H9 (cell line): ENCODE measurements at regions not wholly inside any gene's neighbourhood (a gene's known extent, or its start where the extent isn't known, plus 50 kb on each side); places are given as distances from the start of the nearest gene placed in this dataset.

Source experiments
- DNase-seq: peaks from one replicate; pipeline ENCODE4 v3.0.0-alpha.2; 2017
- H2AFZ ChIP-seq: one replicate; pipeline ENCODE4 v1.6.1; 2013; ENCODE audit warnings: mild to moderate bottlenecking, low read length, control low read depth, moderate library complexity
- H2AK5ac ChIP-seq: 2 replicates; pipeline ENCODE4 v1.6.1; 2013; ENCODE audit warnings: low read length, control low read depth, mixed read lengths; ENCODE audit not compliant: insufficient read length
- H2BK120ac ChIP-seq: one replicate; pipeline ENCODE4 v1.6.1; 2013; ENCODE audit warnings: low read depth, mild to moderate bottlenecking, low read length, control low read depth, inconsistent platforms; ENCODE audit not compliant: poor library complexity, severe bottlenecking
- H2BK12ac ChIP-seq: 2 replicates; pipeline ENCODE4 v1.6.1; 2013; ENCODE audit warnings: low read length, control low read depth, mixed read lengths, low read depth; ENCODE audit not compliant: insufficient read length
- H2BK15ac ChIP-seq: 2 replicates; pipeline ENCODE4 v1.6.1; 2013; ENCODE audit warnings: low read depth, low read length, control low read depth
- H2BK20ac ChIP-seq: one replicate; pipeline ENCODE4 v1.6.1; 2013; ENCODE audit warnings: low read depth, mild to moderate bottlenecking, low read length, control low read depth, inconsistent platforms; ENCODE audit not compliant: poor library complexity, severe bottlenecking
- H2BK5ac ChIP-seq: 2 replicates; pipeline ENCODE4 v1.6.1; 2013; ENCODE audit warnings: low read length, control low read depth, mixed read lengths; ENCODE audit not compliant: insufficient read length
- H3K14ac ChIP-seq: 2 replicates; pipeline ENCODE4 v1.6.1; 2013; ENCODE audit warnings: low read length, control low read depth; ENCODE audit not compliant: insufficient read depth
- H3K18ac ChIP-seq: 2 replicates; pipeline ENCODE4 v1.6.1; 2013; ENCODE audit warnings: low read depth, mild to moderate bottlenecking, mixed read lengths, low read length, control low read depth; ENCODE audit not compliant: insufficient read length
- H3K23ac ChIP-seq: 2 replicates; pipeline ENCODE4 v1.6.1; 2013; ENCODE audit warnings: low read length, control low read depth, mixed read lengths, low read depth; ENCODE audit not compliant: insufficient read length
- H3K23me2 ChIP-seq: 2 replicates; pipeline ENCODE4 v1.6.1; 2013; ENCODE audit warnings: low read depth, mild to moderate bottlenecking, mixed read lengths, low read length, control low read depth; ENCODE audit not compliant: insufficient read length, poor library complexity, severe bottlenecking
- H3K27ac ChIP-seq: 2 replicates; pipeline ENCODE4 v1.5.1; 2013; ENCODE audit warnings: low read length, control low read depth, mixed read lengths, low read depth; ENCODE audit not compliant: insufficient read length
- H3K27me3 ChIP-seq: 2 replicates; pipeline ENCODE4 v1.6.1; 2013; ENCODE audit warnings: low read length, control low read depth, inconsistent platforms; ENCODE audit not compliant: insufficient read depth
- H3K4ac ChIP-seq: 2 replicates; pipeline ENCODE4 v1.6.1; 2013; ENCODE audit warnings: low read depth, mild to moderate bottlenecking, control low read depth, inconsistent platforms, low read length, moderate library complexity
- H3K4me1 ChIP-seq: 2 replicates; pipeline ENCODE4 v1.6.1; 2013; ENCODE audit warnings: low read length, control low read depth, inconsistent platforms; ENCODE audit not compliant: insufficient read depth
- H3K4me2 ChIP-seq: 2 replicates; pipeline ENCODE4 v1.6.1; 2013; ENCODE audit warnings: low read length, control low read depth, mixed read lengths; ENCODE audit not compliant: insufficient read length, insufficient read depth
- H3K56ac ChIP-seq: 2 replicates; pipeline ENCODE4 v1.6.1; 2013; ENCODE audit warnings: low read depth, mild to moderate bottlenecking, mixed read lengths, low read length, control low read depth; ENCODE audit not compliant: insufficient read length
- H3K79me1 ChIP-seq: 2 replicates; pipeline ENCODE4 v1.6.1; 2013; ENCODE audit warnings: low read depth, mild to moderate bottlenecking, moderate library complexity, low read length, control low read depth, inconsistent platforms; ENCODE audit not compliant: insufficient read depth, poor library complexity, severe bottlenecking
- H3K79me2 ChIP-seq: 2 replicates; pipeline ENCODE4 v1.6.1; 2013; ENCODE audit warnings: low read length, control low read depth, inconsistent platforms; ENCODE audit not compliant: insufficient read depth
- H3K9ac ChIP-seq: 2 replicates; pipeline ENCODE4 v1.6.1; 2013; ENCODE audit warnings: low read length, control low read depth, mixed read lengths; ENCODE audit not compliant: insufficient read length; ENCODE audit errors: extremely low read depth
- H3K9me3 ChIP-seq: one replicate; pipeline ENCODE4 v1.6.1; 2013; ENCODE audit warnings: low read depth, low read length, inconsistent platforms; ENCODE audit not compliant: control insufficient read depth
- H3T11ph ChIP-seq: one replicate; pipeline ENCODE4 v1.6.1; 2013; ENCODE audit warnings: mild to moderate bottlenecking, low read length, control low read depth, inconsistent platforms
- H4K20me1 ChIP-seq: one replicate; pipeline ENCODE4 v1.6.1; 2013; ENCODE audit not compliant: control insufficient read depth, insufficient read length, insufficient read depth
- H4K5ac ChIP-seq: 2 replicates; pipeline ENCODE4 v1.6.1; 2013; ENCODE audit warnings: low read depth, mild to moderate bottlenecking, mixed read lengths, low read length, control low read depth; ENCODE audit not compliant: insufficient read length
- H4K8ac ChIP-seq: replicated peaks from 2 replicates; pipeline ENCODE4 v1.6.1; 2013; ENCODE audit warnings: low read length, control low read depth, mixed read lengths, low read depth; ENCODE audit not compliant: insufficient read length
- H4K91ac ChIP-seq: 2 replicates; pipeline ENCODE4 v1.6.1; 2013; ENCODE audit warnings: low read depth, mild to moderate bottlenecking, moderate library complexity, mixed read lengths, low read length, control low read depth; ENCODE audit not compliant: insufficient read length
- H3K27ac Mint-ChIP-seq, 3 experiments: 2 replicates in 2 of 3; 3 replicates in 1 of 3; pipeline ENCODE4 v1.8.0; 2020 to 2021; ENCODE audit warnings: mixed read lengths in 3 of 3, mild to moderate bottlenecking in 1 of 3, moderate library complexity in 1 of 3
- H3K27me3 Mint-ChIP-seq: 2 replicates; pipeline ENCODE4 v1.8.0; 2021; ENCODE audit warnings: low read depth, mild to moderate bottlenecking, moderate library complexity, mixed read lengths
- H3K36me3 Mint-ChIP-seq, 3 experiments: 2 replicates in 2 of 3; 3 replicates in 1 of 3; pipeline ENCODE4 v1.8.0; 2020 to 2021; ENCODE audit warnings: low read depth in 3 of 3, mixed read lengths in 3 of 3; ENCODE audit not compliant: insufficient read depth in 1 of 3
- H3K4me1 Mint-ChIP-seq, 2 experiments: 2 replicates each; pipeline ENCODE4 v1.8.0; 2020; ENCODE audit warnings: mixed read lengths in 2 of 2
- H3K4me3 Mint-ChIP-seq, 2 experiments: 2 replicates in 1 of 2; 3 replicates in 1 of 2; pipeline ENCODE4 v1.8.0; 2020 to 2021; ENCODE audit warnings: mild to moderate bottlenecking in 2 of 2, mixed read lengths in 2 of 2, moderate library complexity in 1 of 2
- H3K9me3 Mint-ChIP-seq, 2 experiments: 2 replicates in 1 of 2; 3 replicates in 1 of 2; pipeline ENCODE4 v1.8.0; 2020; ENCODE audit warnings: mild to moderate bottlenecking in 2 of 2, mixed read lengths in 2 of 2, moderate library complexity in 1 of 2
- CTCF ChIP-seq: fragments of 200-600 bp; sonication (generic); conservative IDR thresholded peaks from 3 replicates; pipeline ENCODE4 v1.8.0; 2021; ENCODE audit warnings: antibody characterized with exemption, mild to moderate bottlenecking
- WGBS: extraction: QIAGEN DNeasy Blood & Tissue Kit; methylation state at CpG from one replicate; pipeline ENCODE4 v1.1.7; 2013; ENCODE audit warnings: missing lambda C conversion rate, low lambda C conversion rate, mixed read lengths; ENCODE audit not compliant: insufficient read length; ENCODE audit errors: extremely low coverage; 5-methylcytosine and 5-hydroxymethylcytosine counted together

- H3K27ac ChIP-seq = no peak overlapping the region
Measured at GRCh38 chr3:117303443-117303842, 593.9 kb downstream of the TUSC7 start.

More at GRCh38 chr3:117303443-117303842, 593.9 kb downstream of the TUSC7 start:
- no peak overlapping the region for H3K4ac ChIP-seq
- no peak overlapping the region for H4K91ac ChIP-seq
- H2BK15ac ChIP-seq = no peak overlapping the region
- H2AFZ ChIP-seq = no peak overlapping the region
- H3K56ac ChIP-seq = no peak overlapping the region
- H4K5ac ChIP-seq = no peak overlapping the region
- TF ChIP-seq CTCF = no peak
- H3K9me3 ChIP-seq = no peaks in the 10 kb centered on the region
- H3K23me2 ChIP-seq = no peaks in the 10 kb centered on the region
- H3K23ac ChIP-seq = no peak overlapping the region
- no peak overlapping the region for H3K27ac Mint-ChIP-seq
- no peak overlapping the region for H2BK12ac ChIP-seq
- no peaks in the 10 kb centered on the region for H3K27me3 Mint-ChIP-seq
- no peak overlapping the region for H2BK120ac ChIP-seq
- H2BK5ac ChIP-seq = no peak overlapping the region
- no peak overlapping the region for H3T11ph ChIP-seq
- no peak overlapping the region for H4K8ac ChIP-seq
- H3K9me3 Mint-ChIP-seq = no peaks in the 10 kb centered on the region
- H3K27me3 ChIP-seq = no peaks in the 10 kb centered on the region
- no peak overlapping the region for H3K4me2 ChIP-seq
- DNase-seq = no peak
- H3K36me3 Mint-ChIP-seq = no peaks in the 10 kb centered on the region
- no peaks in the 10 kb centered on the region for H3K79me1 ChIP-seq
- H3K9ac ChIP-seq = no peak overlapping the region
- no peak overlapping the region for H2BK20ac ChIP-seq
- H3K4me3 Mint-ChIP-seq = no peak overlapping the region
- H3K4me1 ChIP-seq = no peaks in the 10 kb centered on the region
- H3K18ac ChIP-seq = no peak overlapping the region
- no CpG with 5 or more reads among the region's 1 CpG for WGBS
- no peaks in the 10 kb centered on the region for H4K20me1 ChIP-seq
- H2AK5ac ChIP-seq = no peak overlapping the region
- H3K79me2 ChIP-seq = no peaks in the 10 kb centered on the region
- no peaks in the 10 kb centered on the region for H3K4me1 Mint-ChIP-seq
- no peak overlapping the region for H3K14ac ChIP-seq
